Mammary epithelial cell (primary cell): ENCODE measurements at regions not wholly inside any gene's neighbourhood (a gene's known extent, or its start where the extent isn't known, plus 50 kb on each side); places are given as distances from the start of the nearest gene placed in this dataset.

Source experiments
- CTCF ChIP-seq, 2 donors: IDR thresholded peaks in 1 of 2; conservative IDR thresholded peaks in 1 of 2; 2 replicates each; pipeline ENCODE4 v1.5.1; 2011 to 2012; ENCODE audit warnings: inconsistent platforms in 2 of 2, low read length in 2 of 2, mild to moderate bottlenecking in 2 of 2, control low read depth in 1 of 2, low read depth in 1 of 2; ENCODE audit not compliant: insufficient read depth in 1 of 2; ENCODE audit errors: extremely low read depth in 1 of 2
- EZH2 ChIP-seq: IDR thresholded peaks from 2 replicates; pipeline ENCODE4 v1.6.1; 2012; ENCODE audit warnings: low read length, inconsistent platforms, borderline replicate concordance

- no peak for TF ChIP-seq CTCF (conservative IDR thresholded peaks at IDR 0.05 in 1 of 2, IDR thresholded peaks at IDR 0.05 in 1 of 2; ENCODE audit: extremely low read depth in 1 of 2, insufficient read depth in 1 of 2, low read depth in 1 of 2, low read length in 2 of 2)
- TF ChIP-seq EZH2 = no peak
Measured at GRCh38 chr1:218600968-218601367, 255.8 kb downstream of the TGFB2 start.
